HepG2 (cell line): ENCODE measurements at regions not wholly inside any gene's neighbourhood (a gene's known extent, or its start where the extent isn't known, plus 50 kb on each side); places are given as distances from the start of the nearest gene placed in this dataset.

Experiments used
- JUND ChIP-seq: sonication (generic); formaldehyde crosslinking; IDR thresholded peaks from 2 replicates; pipeline ENCODE4 v1.8.0; 2022; ENCODE audit warnings: mild to moderate bottlenecking, missing genetic modification reagents
- LCORL ChIP-seq, 2 experiments: fragments of 450-650 bp in 1 of 2; sonication (generic) in 1 of 2; formaldehyde crosslinking in 1 of 2; IDR thresholded peaks; 2 replicates each; pipeline versions ENCODE4 v1.5.0 to v1.6.1; 2017 to 2020; ENCODE audit warnings: antibody characterized with exemption in 1 of 2, missing genetic modification reagents in 1 of 2
- MAZ ChIP-seq, 2 experiments: sonication (generic) in 1 of 2; formaldehyde crosslinking in 1 of 2; IDR thresholded peaks; 2 replicates each; pipeline versions ENCODE4 v1.5.0 to v1.6.1; 2012 to 2020; ENCODE audit warnings: low read depth in 2 of 2, mild to moderate bottlenecking in 2 of 2, borderline replicate concordance in 1 of 2, improper control_type of control experiment in 1 of 2, low read length in 1 of 2, missing genetic modification reagents in 1 of 2, moderate library complexity in 1 of 2
- SAP130 ChIP-seq: IDR thresholded peaks from 2 replicates; pipeline ENCODE4 v1.6.1; 2016; ENCODE audit warnings: low read depth
- ZNF136 ChIP-seq: sonication (generic); formaldehyde crosslinking; IDR thresholded peaks from 2 replicates; pipeline ENCODE4 v1.8.1; 2022; ENCODE audit warnings: low read depth, mild to moderate bottlenecking, moderate library complexity, missing genetic modification reagents
- ZNF572 ChIP-seq: sonication (generic); formaldehyde crosslinking; IDR thresholded peaks from 2 replicates; pipeline ENCODE4 v1.5.1; 2020; ENCODE audit warnings: mild to moderate bottlenecking, missing genetic modification reagents
- ZNF660 ChIP-seq: sonication (generic); formaldehyde crosslinking; IDR thresholded peaks from 2 replicates; pipeline ENCODE4 v1.5.1; 2020; ENCODE audit warnings: mild to moderate bottlenecking, low read depth, missing genetic modification reagents, borderline replicate concordance
- TF ChIP-seq, protein P1 (sequence below): sonication (generic); formaldehyde crosslinking; IDR thresholded peaks from 2 replicates; pipeline ENCODE4 v1.8.0; 2022; ENCODE audit warnings: low read depth, missing genetic modification reagents
- TF ChIP-seq, protein P2 (sequence below): sonication (generic); formaldehyde crosslinking; IDR thresholded peaks from 2 replicates; pipeline ENCODE4 v1.4.0; 2020; ENCODE audit warnings: missing genetic modification reagents, low read depth, mild to moderate bottlenecking, borderline replicate concordance
- TF ChIP-seq, protein P3 (sequence below): sonication (generic); formaldehyde crosslinking; IDR thresholded peaks from 2 replicates; pipeline ENCODE4 v1.5.1; 2020; ENCODE audit warnings: mild to moderate bottlenecking, missing genetic modification reagents, borderline replicate concordance
- TF ChIP-seq, protein P4 (sequence below): sonication (generic); formaldehyde crosslinking; IDR thresholded peaks from 2 replicates; pipeline ENCODE4 v1.4.0; 2020; ENCODE audit warnings: mild to moderate bottlenecking, missing genetic modification reagents, borderline replicate concordance

- TF ChIP-seq, protein P1, sequence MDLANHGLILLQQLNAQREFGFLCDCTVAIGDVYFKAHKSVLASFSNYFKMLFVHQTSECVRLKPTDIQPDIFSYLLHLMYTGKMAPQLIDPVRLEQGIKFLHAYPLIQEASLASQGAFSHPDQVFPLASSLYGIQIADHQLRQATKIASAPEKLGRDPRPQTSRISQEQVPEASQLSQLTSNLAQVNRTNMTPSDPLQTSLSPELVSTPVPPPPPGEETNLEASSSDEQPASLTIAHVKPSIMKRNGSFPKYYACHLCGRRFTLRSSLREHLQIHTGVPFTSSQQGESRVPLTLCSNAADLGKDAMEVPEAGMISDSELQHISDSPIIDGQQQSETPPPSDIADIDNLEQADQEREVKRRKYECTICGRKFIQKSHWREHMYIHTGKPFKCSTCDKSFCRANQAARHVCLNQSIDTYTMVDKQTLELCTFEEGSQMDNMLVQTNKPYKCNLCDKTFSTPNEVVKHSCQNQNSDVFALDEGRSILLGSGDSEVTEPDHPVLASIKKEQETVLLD: no peak
- TF ChIP-seq ZNF572 (CRISPR knock-in tag) (no peak), JUND (CRISPR knock-in tag) (peak; percentile 66; the same call in 1 of the 2 replicates), SAP130 (CRISPR knock-in tag) (peak; percentile 96), ZNF136 (peak; percentile 78), LCORL (IDR thresholded peaks at IDR 0.05) (no peak), LCORL (CRISPR knock-in tag; IDR thresholded peaks at IDR 0.05) (peak; percentile 73; the same call in 1 of the 2 replicates), ZNF660 (CRISPR knock-in tag) (no peak), MAZ (IDR thresholded peaks at IDR 0.05; ENCODE audit: borderline replicate concordance, low read depth, low read length) (0 out of 2 replicates have a peak, but pooled peaks have one; percentile 41), MAZ (CRISPR knock-in tag; IDR thresholded peaks at IDR 0.05; ENCODE audit: low read depth) (no peak)
- TF ChIP-seq, protein P2, sequence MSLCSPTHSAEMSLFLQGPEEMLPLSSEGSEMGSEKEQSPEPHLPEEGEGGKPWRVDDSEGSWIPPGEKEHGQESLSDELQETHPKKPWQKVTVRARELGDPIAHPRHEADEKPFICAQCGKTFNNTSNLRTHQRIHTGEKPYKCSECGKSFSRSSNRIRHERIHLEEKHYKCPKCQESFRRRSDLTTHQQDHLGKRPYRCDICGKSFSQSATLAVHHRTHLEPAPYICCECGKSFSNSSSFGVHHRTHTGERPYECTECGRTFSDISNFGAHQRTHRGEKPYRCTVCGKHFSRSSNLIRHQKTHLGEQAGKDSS (CRISPR knock-in tag): peak; percentile 28; the same call in 1 of the 2 replicates
- TF ChIP-seq, protein P3, sequence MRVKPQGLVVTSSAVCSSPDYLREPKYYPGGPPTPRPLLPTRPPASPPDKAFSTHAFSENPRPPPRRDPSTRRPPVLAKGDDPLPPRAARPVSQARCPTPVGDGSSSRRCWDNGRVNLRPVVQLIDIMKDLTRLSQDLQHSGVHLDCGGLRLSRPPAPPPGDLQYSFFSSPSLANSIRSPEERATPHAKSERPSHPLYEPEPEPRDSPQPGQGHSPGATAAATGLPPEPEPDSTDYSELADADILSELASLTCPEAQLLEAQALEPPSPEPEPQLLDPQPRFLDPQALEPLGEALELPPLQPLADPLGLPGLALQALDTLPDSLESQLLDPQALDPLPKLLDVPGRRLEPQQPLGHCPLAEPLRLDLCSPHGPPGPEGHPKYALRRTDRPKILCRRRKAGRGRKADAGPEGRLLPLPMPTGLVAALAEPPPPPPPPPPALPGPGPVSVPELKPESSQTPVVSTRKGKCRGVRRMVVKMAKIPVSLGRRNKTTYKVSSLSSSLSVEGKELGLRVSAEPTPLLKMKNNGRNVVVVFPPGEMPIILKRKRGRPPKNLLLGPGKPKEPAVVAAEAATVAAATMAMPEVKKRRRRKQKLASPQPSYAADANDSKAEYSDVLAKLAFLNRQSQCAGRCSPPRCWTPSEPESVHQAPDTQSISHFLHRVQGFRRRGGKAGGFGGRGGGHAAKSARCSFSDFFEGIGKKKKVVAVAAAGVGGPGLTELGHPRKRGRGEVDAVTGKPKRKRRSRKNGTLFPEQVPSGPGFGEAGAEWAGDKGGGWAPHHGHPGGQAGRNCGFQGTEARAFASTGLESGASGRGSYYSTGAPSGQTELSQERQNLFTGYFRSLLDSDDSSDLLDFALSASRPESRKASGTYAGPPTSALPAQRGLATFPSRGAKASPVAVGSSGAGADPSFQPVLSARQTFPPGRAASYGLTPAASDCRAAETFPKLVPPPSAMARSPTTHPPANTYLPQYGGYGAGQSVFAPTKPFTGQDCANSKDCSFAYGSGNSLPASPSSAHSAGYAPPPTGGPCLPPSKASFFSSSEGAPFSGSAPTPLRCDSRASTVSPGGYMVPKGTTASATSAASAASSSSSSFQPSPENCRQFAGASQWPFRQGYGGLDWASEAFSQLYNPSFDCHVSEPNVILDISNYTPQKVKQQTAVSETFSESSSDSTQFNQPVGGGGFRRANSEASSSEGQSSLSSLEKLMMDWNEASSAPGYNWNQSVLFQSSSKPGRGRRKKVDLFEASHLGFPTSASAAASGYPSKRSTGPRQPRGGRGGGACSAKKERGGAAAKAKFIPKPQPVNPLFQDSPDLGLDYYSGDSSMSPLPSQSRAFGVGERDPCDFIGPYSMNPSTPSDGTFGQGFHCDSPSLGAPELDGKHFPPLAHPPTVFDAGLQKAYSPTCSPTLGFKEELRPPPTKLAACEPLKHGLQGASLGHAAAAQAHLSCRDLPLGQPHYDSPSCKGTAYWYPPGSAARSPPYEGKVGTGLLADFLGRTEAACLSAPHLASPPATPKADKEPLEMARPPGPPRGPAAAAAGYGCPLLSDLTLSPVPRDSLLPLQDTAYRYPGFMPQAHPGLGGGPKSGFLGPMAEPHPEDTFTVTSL (CRISPR knock-in tag): peak; percentile 62; the same call in 1 of the 2 replicates
- TF ChIP-seq, protein P4, sequence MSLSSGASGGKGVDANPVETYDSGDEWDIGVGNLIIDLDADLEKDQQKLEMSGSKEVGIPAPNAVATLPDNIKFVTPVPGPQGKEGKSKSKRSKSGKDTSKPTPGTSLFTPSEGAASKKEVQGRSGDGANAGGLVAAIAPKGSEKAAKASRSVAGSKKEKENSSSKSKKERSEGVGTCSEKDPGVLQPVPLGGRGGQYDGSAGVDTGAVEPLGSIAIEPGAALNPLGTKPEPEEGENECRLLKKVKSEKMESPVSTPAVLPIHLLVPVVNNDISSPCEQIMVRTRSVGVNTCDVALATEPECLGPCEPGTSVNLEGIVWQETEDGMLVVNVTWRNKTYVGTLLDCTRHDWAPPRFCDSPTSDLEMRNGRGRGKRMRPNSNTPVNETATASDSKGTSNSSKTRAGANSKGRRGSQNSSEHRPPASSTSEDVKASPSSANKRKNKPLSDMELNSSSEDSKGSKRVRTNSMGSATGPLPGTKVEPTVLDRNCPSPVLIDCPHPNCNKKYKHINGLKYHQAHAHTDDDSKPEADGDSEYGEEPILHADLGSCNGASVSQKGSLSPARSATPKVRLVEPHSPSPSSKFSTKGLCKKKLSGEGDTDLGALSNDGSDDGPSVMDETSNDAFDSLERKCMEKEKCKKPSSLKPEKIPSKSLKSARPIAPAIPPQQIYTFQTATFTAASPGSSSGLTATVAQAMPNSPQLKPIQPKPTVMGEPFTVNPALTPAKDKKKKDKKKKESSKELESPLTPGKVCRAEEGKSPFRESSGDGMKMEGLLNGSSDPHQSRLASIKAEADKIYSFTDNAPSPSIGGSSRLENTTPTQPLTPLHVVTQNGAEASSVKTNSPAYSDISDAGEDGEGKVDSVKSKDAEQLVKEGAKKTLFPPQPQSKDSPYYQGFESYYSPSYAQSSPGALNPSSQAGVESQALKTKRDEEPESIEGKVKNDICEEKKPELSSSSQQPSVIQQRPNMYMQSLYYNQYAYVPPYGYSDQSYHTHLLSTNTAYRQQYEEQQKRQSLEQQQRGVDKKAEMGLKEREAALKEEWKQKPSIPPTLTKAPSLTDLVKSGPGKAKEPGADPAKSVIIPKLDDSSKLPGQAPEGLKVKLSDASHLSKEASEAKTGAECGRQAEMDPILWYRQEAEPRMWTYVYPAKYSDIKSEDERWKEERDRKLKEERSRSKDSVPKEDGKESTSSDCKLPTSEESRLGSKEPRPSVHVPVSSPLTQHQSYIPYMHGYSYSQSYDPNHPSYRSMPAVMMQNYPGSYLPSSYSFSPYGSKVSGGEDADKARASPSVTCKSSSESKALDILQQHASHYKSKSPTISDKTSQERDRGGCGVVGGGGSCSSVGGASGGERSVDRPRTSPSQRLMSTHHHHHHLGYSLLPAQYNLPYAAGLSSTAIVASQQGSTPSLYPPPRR (CRISPR knock-in tag): peak; percentile 64
Measured at GRCh38 chr5:91280362-91281269, 102.5 kb downstream of the ARRDC3 start (continued).
